PC-9 (cell line): ENCODE measurements at regions not wholly inside any gene's neighbourhood (a gene's known extent, or its start where the extent isn't known, plus 50 kb on each side); places are given as distances from the start of the nearest gene placed in this dataset.

Source experiments
- CTCF ChIP-seq: fragments of 200-600 bp; sonication (generic); conservative IDR thresholded peaks from 2 replicates; pipeline ENCODE4 v1.6.1; 2017; ENCODE audit warnings: mixed run types, antibody characterized with exemption, mild to moderate bottlenecking, moderate library complexity
- EZH2 ChIP-seq: fragments of 200-600 bp; sonication (generic); IDR thresholded peaks from 2 replicates; pipeline ENCODE4 v1.8.0; 2017; ENCODE audit warnings: antibody characterized with exemption, low read depth

- TF ChIP-seq CTCF (no peak), EZH2 (no peak)
Observed at GRCh38 chr13:26954976-26955375, 194.4 kb upstream of the GPR12 start.
